SK-N-SH treated with all-trans-retinoic acid at 6 μM for 48 hours (cell line): ENCODE measurements at regions not wholly inside any gene's neighbourhood (a gene's known extent, or its start where the extent isn't known, plus 50 kb on each side); places are given as distances from the start of the nearest gene placed in this dataset.
"Not testable (repeated sequence)": the region's sequence is repeated elsewhere in the genome, so short reads cannot be mapped to it uniquely, and the experiment has no call there.

Experiments used
- ATAC-seq: fragments of 200-7000 bp; cut with Tn5 transposase; 3 replicates; pipeline ENCODE4 v1.9.1; 2020; ENCODE audit warnings: mild to moderate bottlenecking, moderate library complexity
- BACH2 ChIP-seq: fragments of 250-450 bp; sonication (Bioruptor Pico); IDR thresholded peaks from 2 replicates; pipeline ENCODE4 v1.9.0; 2021; ENCODE audit warnings: mild to moderate bottlenecking, borderline replicate concordance
- CREB5 ChIP-seq: fragments of 250-450 bp; sonication (Bioruptor Pico); IDR thresholded peaks from 2 replicates; pipeline ENCODE4 v1.5.1; 2020; ENCODE audit warnings: low read depth, mild to moderate bottlenecking, moderate library complexity
- CSDC2 ChIP-seq: fragments of 250-450 bp; sonication (Bioruptor Pico); IDR thresholded peaks from 2 replicates; pipeline ENCODE4 v1.5.0; 2020; ENCODE audit warnings: mild to moderate bottlenecking, moderate library complexity
- ESRRG ChIP-seq: fragments of 250-450 bp; sonication (Bioruptor Pico); IDR thresholded peaks from 2 replicates; pipeline ENCODE4 v1.6.1; 2021; ENCODE audit warnings: mild to moderate bottlenecking
- GLIS3 ChIP-seq: fragments of 250-450 bp; sonication (Bioruptor Pico); IDR thresholded peaks from 2 replicates; pipeline ENCODE4 v1.5.0; 2020; ENCODE audit warnings: mild to moderate bottlenecking, moderate library complexity
- PATZ1 ChIP-seq: fragments of 250-450 bp; sonication (Bioruptor Pico); IDR thresholded peaks from 2 replicates; pipeline ENCODE4 v1.8.0; 2020; ENCODE audit warnings: mild to moderate bottlenecking, moderate library complexity, borderline replicate concordance
- PPARA ChIP-seq: fragments of 250-450 bp; sonication (Bioruptor Pico); IDR thresholded peaks from 2 replicates; pipeline ENCODE4 v1.5.0; 2020; ENCODE audit warnings: mild to moderate bottlenecking, borderline replicate concordance
- RARB ChIP-seq: fragments of 250-450 bp; sonication (Bioruptor Pico); IDR thresholded peaks from 2 replicates; pipeline ENCODE4 v1.8.0; 2021; ENCODE audit warnings: mild to moderate bottlenecking, moderate library complexity
- TCF4 ChIP-seq: fragments of 250-450 bp; sonication (Bioruptor Pico); IDR thresholded peaks from 2 replicates; pipeline ENCODE4 v1.8.0; 2021; ENCODE audit warnings: mild to moderate bottlenecking, moderate library complexity, borderline replicate concordance
- TOX ChIP-seq: fragments of 250-450 bp; sonication (Bioruptor Pico); IDR thresholded peaks from 2 replicates; pipeline ENCODE4 v1.8.0; 2021; ENCODE audit warnings: mild to moderate bottlenecking, moderate library complexity, borderline replicate concordance
- ZC3H10 ChIP-seq: fragments of 250-450 bp; sonication (Bioruptor Pico); IDR thresholded peaks from 2 replicates; pipeline ENCODE4 v1.5.1; 2021; ENCODE audit warnings: mild to moderate bottlenecking, moderate library complexity
- ZFP3 ChIP-seq: fragments of 250-450 bp; sonication (Bioruptor Pico); IDR thresholded peaks from 2 replicates; pipeline ENCODE4 v1.5.0; 2020; ENCODE audit warnings: mild to moderate bottlenecking, moderate library complexity
- ZFP30 ChIP-seq: fragments of 450-650 bp; formaldehyde crosslinking; IDR thresholded peaks from 2 replicates; pipeline ENCODE4 v1.5.0; 2022; ENCODE audit warnings: mild to moderate bottlenecking, moderate library complexity
- ZNF565 ChIP-seq: fragments of 450-650 bp; formaldehyde crosslinking; conservative IDR thresholded peaks from 2 replicates; pipeline ENCODE4 v1.5.0; 2020; ENCODE audit warnings: low read depth, mild to moderate bottlenecking, moderate library complexity
- ZNF70 ChIP-seq: fragments of 450-650 bp; formaldehyde crosslinking; IDR thresholded peaks from 2 replicates; pipeline ENCODE4 v1.5.0; 2020; ENCODE audit warnings: mild to moderate bottlenecking, moderate library complexity
- ZNF8 ChIP-seq: fragments of 450-650 bp; formaldehyde crosslinking; IDR thresholded peaks from 2 replicates; pipeline ENCODE4 v1.5.0; 2020; ENCODE audit warnings: mild to moderate bottlenecking, moderate library complexity
- TF ChIP-seq, protein P1 (sequence below): fragments of 250-450 bp; sonication (Bioruptor Pico); IDR thresholded peaks from 2 replicates; pipeline ENCODE4 v1.5.1; 2021; ENCODE audit warnings: mild to moderate bottlenecking, moderate library complexity
- TF ChIP-seq, protein P2 (sequence below): fragments of 250-450 bp; sonication (Bioruptor Pico); IDR thresholded peaks from 2 replicates; pipeline ENCODE4 v1.8.0; 2021; ENCODE audit warnings: low read depth, mild to moderate bottlenecking, moderate library complexity, borderline replicate concordance

DNA sequence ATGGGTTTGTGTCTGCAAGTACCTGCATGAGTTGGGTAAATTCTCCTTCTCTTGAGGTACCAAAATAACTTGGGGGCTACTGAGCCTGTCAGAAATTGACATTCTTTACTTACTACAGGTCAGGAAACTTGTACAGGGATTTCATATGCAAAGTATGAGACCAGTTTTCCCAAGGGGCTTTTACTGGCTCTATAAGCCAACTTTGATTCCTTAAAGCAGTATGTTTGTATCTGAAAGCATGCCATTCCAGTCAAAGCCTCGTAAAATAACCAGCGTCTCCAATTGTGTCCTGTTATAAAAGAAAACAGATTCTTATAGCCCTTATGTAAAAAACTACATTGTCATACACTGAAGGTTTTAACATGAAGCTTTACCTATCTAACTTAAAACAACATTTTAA, 90.2 kb downstream of the ZNF467 start:
- TF ChIP-seq ZNF565 (CRISPR knock-in tag) (no peak), ZC3H10 (no peak), ZNF70 (CRISPR knock-in tag) (no peak), PATZ1 (no peak)
- ATAC-seq: no peak

- ATAC-seq: no peak
- no peak for TF ChIP-seq TCF4
- TF ChIP-seq ZFP30: no peak
Measured at GRCh38 chr7:149682038-149682437, 91.3 kb downstream of the ZNF467 start.

GRCh38 chr7:149681274-149681673, 92.1 kb downstream of the ZNF467 start:
- TF ChIP-seq BACH2 (CRISPR knock-in tag): no peak
- TF ChIP-seq CREB5: no peak
- TF ChIP-seq, protein P1, sequence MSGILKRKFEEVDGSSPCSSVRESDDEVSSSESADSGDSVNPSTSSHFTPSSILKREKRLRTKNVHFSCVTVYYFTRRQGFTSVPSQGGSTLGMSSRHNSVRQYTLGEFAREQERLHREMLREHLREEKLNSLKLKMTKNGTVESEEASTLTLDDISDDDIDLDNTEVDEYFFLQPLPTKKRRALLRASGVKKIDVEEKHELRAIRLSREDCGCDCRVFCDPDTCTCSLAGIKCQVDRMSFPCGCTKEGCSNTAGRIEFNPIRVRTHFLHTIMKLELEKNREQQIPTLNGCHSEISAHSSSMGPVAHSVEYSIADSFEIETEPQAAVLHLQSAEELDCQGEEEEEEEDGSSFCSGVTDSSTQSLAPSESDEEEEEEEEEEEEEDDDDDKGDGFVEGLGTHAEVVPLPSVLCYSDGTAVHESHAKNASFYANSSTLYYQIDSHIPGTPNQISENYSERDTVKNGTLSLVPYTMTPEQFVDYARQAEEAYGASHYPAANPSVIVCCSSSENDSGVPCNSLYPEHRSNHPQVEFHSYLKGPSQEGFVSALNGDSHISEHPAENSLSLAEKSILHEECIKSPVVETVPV: no peak
- TF ChIP-seq, all 23 proteins: peak for 0
- no peak for ATAC-seq

DNA sequence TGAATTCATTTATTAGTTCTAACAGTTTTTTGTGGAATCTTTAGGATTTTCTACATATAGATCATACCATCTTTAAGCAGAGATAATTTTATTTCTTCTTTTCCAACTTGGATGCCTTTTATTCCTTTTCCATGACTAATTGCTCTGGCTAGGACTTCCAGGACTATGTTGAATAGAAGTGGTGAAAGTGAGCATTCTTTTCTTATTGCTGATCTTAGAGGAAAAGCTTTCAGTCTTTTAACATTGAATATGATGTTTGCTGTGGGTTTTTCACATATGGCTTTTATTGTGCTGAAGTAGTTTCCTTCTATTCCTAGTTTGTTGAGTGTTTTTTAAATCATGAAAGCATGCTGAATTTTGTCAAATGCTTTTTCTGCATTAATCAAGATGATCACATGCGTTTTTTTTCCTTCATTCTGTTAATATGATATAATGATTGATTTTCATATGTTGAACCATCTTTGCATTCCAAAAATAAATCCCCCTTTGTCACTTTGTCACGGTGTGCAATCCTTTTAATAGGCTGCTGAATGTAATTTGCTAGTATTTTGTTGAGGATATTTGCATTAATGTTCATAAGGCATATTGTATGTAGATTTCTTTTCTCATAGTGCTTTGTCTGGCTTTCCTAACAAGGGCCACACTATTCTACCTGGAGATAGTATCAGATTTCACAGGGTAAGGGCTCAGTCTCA, 92.9 kb downstream of the ZNF467 start:
- ATAC-seq: no peak
- TF ChIP-seq ESRRG (CRISPR knock-in tag) (no peak), BACH2 (CRISPR knock-in tag) (no peak), PATZ1 (no peak)
- TF ChIP-seq, all 23 proteins: peak for 0

DNA sequence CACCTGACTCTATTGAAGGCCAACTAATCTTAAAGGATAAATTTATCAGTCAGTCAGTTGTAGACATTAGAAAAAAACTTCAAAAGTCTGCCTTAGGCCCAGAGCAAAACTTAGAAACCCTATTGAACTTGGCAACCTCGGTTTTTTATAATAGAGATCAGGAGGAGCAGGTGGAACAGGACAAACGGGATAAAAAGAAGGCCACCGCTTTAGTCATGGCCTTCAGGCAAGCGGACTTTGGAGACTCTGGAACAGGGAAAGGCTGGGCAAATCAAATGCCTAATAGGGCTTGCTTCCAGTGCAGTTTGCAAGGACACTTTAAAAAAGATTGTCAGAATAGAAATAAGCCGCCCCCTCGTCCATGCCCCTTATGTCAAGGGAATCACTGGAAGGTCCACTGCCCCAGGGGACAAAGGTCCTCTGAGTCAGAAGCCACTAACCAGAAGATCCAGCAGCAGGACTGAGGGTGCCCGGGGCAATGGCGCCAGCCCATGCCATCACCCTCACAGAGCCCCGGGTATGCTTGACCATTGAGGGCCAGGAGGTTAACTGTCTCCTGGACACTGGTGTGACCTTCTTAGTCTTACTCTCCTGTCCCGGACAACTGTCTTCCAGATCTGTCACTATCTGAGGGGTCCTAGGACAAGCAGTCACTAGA, 98.5 kb downstream of the ZNF467 start:
- not testable (repeated sequence) for ATAC-seq

DNA sequence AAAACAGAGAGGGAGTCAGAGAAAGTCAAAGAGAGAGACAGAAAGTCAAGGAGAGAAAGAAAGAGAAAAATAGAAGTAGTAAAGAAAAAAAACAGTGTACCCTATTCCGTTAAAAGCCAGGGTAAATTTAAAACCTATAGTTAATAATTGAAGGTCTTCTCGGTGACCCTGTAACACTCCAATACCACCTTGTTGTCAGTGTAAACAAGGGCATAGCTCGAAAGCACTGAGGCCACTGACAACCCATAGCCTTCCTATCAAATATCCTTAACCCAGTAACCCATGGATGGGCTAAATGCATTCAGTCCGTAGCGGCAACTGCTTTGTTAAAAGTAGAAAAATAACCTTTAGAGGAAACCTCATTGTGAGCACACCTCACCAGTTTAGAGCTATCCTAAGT, 100.4 kb downstream of the ZNF467 start:
- no peak for TF ChIP-seq PATZ1
- no peak for TF ChIP-seq PPARA (CRISPR knock-in tag)
- no peak for TF ChIP-seq ZFP3 (CRISPR knock-in tag)
- no peak for TF ChIP-seq CREB5
- TF ChIP-seq ZNF70 (CRISPR knock-in tag): no peak
- no peak for TF ChIP-seq ZFP30
- no peak for TF ChIP-seq CSDC2 (CRISPR knock-in tag)
- TF ChIP-seq BACH2 (CRISPR knock-in tag): no peak
- no peak for TF ChIP-seq ZNF8 (CRISPR knock-in tag)
- TF ChIP-seq ZNF565 (CRISPR knock-in tag): no peak
- no peak for TF ChIP-seq RARB
- TF ChIP-seq, protein P2, sequence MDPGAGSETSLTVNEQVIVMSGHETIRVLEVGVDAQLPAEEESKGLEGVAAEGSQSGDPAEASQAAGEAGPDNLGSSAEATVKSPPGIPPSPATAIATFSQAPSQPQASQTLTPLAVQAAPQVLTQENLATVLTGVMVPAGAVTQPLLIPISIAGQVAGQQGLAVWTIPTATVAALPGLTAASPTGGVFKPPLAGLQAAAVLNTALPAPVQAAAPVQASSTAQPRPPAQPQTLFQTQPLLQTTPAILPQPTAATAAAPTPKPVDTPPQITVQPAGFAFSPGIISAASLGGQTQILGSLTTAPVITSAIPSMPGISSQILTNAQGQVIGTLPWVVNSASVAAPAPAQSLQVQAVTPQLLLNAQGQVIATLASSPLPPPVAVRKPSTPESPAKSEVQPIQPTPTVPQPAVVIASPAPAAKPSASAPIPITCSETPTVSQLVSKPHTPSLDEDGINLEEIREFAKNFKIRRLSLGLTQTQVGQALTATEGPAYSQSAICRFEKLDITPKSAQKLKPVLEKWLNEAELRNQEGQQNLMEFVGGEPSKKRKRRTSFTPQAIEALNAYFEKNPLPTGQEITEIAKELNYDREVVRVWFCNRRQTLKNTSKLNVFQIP (CRISPR knock-in tag): no peak
- no peak for TF ChIP-seq GLIS3
- TF ChIP-seq TOX (CRISPR knock-in tag): no peak
- TF ChIP-seq ZC3H10: no peak
- TF ChIP-seq, protein P1: no peak
- no peak for ATAC-seq
